ENCODE measurements at regions not wholly inside any gene's neighbourhood (a gene's known extent, or its start where the extent isn't known, plus 50 kb on each side); places are given as distances from the start of the nearest gene placed in this dataset.

GRCh38 chr10:121071901-121072300 is 220.7 kb downstream of the WDR11 start:
- no peak for FAIRE-seq
- no peak for DNase-seq (ENCODE audit: low read depth, low spot score)
- Histone ChIP-seq H3K27ac (ENCODE audit: control insufficient read depth, insufficient read depth, low read length) (no peak overlapping the region), H2AFZ (ENCODE audit: control insufficient read depth, low read length) (no peak overlapping the region), H3K4me1 (ENCODE audit: control insufficient read depth, extremely low read depth, insufficient read depth, low read length) (peaks cover 23% of the 10 kb centered on the region), H3K4me2 (ENCODE audit: control insufficient read depth, extremely low read depth, insufficient read depth, low read depth, low read length) (no peak overlapping the region), H3K9me3 (ENCODE audit: control insufficient read depth, low read depth, low read length) (no peaks in the 10 kb centered on the region), H3K27me3 (ENCODE audit: control insufficient read depth, extremely low read depth, insufficient read depth, low read length) (no peaks in the 10 kb centered on the region), H3K9me1 (ENCODE audit: control insufficient read depth, extremely low read depth, insufficient read depth, low read length) (no peaks in the 10 kb centered on the region), H3K4me3 (ENCODE audit: control insufficient read depth in 2 of 3, extremely low read depth in 1 of 3, insufficient read depth in 2 of 3, low read depth in 1 of 3, low read length in 3 of 3) (no peak overlapping the region), H3K9ac (ENCODE audit: control insufficient read depth, extremely low read depth, insufficient read depth, low read length) (no peak overlapping the region), H3K79me2 (ENCODE audit: control insufficient read depth, insufficient read depth, low read length) (no peaks in the 10 kb centered on the region), H4K20me1 (ENCODE audit: control insufficient read depth, extremely low read depth, insufficient read depth, low read length) (no peaks in the 10 kb centered on the region), H3K36me3 (ENCODE audit: control insufficient read depth in 2 of 2, extremely low read depth in 1 of 2, insufficient read depth in 2 of 2, low read length in 2 of 2) (no peaks in the 10 kb centered on the region)
- TF ChIP-seq EZH2 (IDR thresholded peaks at IDR 0.05; ENCODE audit: low read length): no peak
- TF ChIP-seq, protein P1, sequence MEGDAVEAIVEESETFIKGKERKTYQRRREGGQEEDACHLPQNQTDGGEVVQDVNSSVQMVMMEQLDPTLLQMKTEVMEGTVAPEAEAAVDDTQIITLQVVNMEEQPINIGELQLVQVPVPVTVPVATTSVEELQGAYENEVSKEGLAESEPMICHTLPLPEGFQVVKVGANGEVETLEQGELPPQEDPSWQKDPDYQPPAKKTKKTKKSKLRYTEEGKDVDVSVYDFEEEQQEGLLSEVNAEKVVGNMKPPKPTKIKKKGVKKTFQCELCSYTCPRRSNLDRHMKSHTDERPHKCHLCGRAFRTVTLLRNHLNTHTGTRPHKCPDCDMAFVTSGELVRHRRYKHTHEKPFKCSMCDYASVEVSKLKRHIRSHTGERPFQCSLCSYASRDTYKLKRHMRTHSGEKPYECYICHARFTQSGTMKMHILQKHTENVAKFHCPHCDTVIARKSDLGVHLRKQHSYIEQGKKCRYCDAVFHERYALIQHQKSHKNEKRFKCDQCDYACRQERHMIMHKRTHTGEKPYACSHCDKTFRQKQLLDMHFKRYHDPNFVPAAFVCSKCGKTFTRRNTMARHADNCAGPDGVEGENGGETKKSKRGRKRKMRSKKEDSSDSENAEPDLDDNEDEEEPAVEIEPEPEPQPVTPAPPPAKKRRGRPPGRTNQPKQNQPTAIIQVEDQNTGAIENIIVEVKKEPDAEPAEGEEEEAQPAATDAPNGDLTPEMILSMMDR (optimal IDR thresholded peaks at IDR 0.05 in 1 of 3, IDR thresholded peaks at IDR 0.05 in 1 of 3, conservative IDR thresholded peaks at IDR 0.05 in 1 of 3; ENCODE audit: extremely low read depth in 1 of 3, insufficient read depth in 2 of 3, low read length in 3 of 3): no peak
- dilution Hi-C loops (cut with MboI; ENCODE audit: extremely low pct_ligation_motif_present, low sequenced_read_pairs): no loop called here

GRCh38 chr10:121073728-121074127 is 222.6 kb downstream of the WDR11 start:
- no peaks in the 10 kb centered on the region for H3K36me3 ChIP-seq (ENCODE audit: control insufficient read depth in 2 of 2, extremely low read depth in 1 of 2, insufficient read depth in 2 of 2, low read length in 2 of 2)
- no peak overlapping the region for H2AFZ ChIP-seq (ENCODE audit: control insufficient read depth, low read length)
- no peak overlapping the region for H3K4me3 ChIP-seq (ENCODE audit: control insufficient read depth in 2 of 3, extremely low read depth in 1 of 3, insufficient read depth in 2 of 3, low read depth in 1 of 3, low read length in 3 of 3)
- H3K27ac ChIP-seq (ENCODE audit: control insufficient read depth, insufficient read depth, low read length): no peak overlapping the region
- dilution Hi-C loops (cut with MboI; ENCODE audit: extremely low pct_ligation_motif_present, low sequenced_read_pairs): no loop called here
- H3K4me2 ChIP-seq (ENCODE audit: control insufficient read depth, extremely low read depth, insufficient read depth, low read depth, low read length): no peak overlapping the region
- H3K9ac ChIP-seq (ENCODE audit: control insufficient read depth, extremely low read depth, insufficient read depth, low read length): no peak overlapping the region
- H3K27me3 ChIP-seq (ENCODE audit: control insufficient read depth, extremely low read depth, insufficient read depth, low read length): no peaks in the 10 kb centered on the region
- no peaks in the 10 kb centered on the region for H3K9me1 ChIP-seq (ENCODE audit: control insufficient read depth, extremely low read depth, insufficient read depth, low read length)
- TF ChIP-seq EZH2 (IDR thresholded peaks at IDR 0.05; ENCODE audit: low read length): no peak
- TF ChIP-seq, protein P1 (optimal IDR thresholded peaks at IDR 0.05 in 1 of 3, IDR thresholded peaks at IDR 0.05 in 1 of 3, conservative IDR thresholded peaks at IDR 0.05 in 1 of 3; ENCODE audit: extremely low read depth in 1 of 3, insufficient read depth in 2 of 3, low read length in 3 of 3): no peak
- no peaks in the 10 kb centered on the region for H4K20me1 ChIP-seq (ENCODE audit: control insufficient read depth, extremely low read depth, insufficient read depth, low read length)
- peaks cover 38% of the 10 kb centered on the region for H3K4me1 ChIP-seq (ENCODE audit: control insufficient read depth, extremely low read depth, insufficient read depth, low read length)
- no peaks in the 10 kb centered on the region for H3K9me3 ChIP-seq (ENCODE audit: control insufficient read depth, low read depth, low read length)
- FAIRE-seq: no peak
- no peak for DNase-seq (ENCODE audit: low read depth, low spot score)
- no peaks in the 10 kb centered on the region for H3K79me2 ChIP-seq (ENCODE audit: control insufficient read depth, insufficient read depth, low read length)
